SK-N-SH (cell line): ENCODE measurements at regions not wholly inside any gene's neighbourhood (a gene's known extent, or its start where the extent isn't known, plus 50 kb on each side); places are given as distances from the start of the nearest gene placed in this dataset.

Experiments used
- CTCF ChIA-PET: fragments of 300-600, 350-600 bp; formaldehyde crosslinking; extraction: SDS; loops from one replicate; lab custom pipeline; 2021; lab: Yijun Ruan, JAX
- POLR2A ChIA-PET: fragments of 350-600 bp; sonication (Branson Sonifier 250); formaldehyde crosslinking; extraction: SDS; loops from one replicate; lab custom pipeline; 2020; ENCODE audit warnings: antibody characterized with exemption, inconsistent platforms; lab: Yijun Ruan, JAX
- DNase-seq: peaks from one replicate; pipeline ENCODE4 v3.0.0; 2012
- H2AFZ ChIP-seq: fragments of 200-600 bp; sonication (generic); 2 replicates; pipeline ENCODE4 v1.8.1; 2016; ENCODE audit warnings: antibody characterized with exemption, mild to moderate bottlenecking, low read depth
- H3F3A ChIP-seq: fragments of 200-600 bp; sonication (generic); replicated peaks from 2 replicates; pipeline ENCODE3; 2016; ENCODE audit warnings: antibody characterized with exemption, mild to moderate bottlenecking; ENCODE audit not compliant: insufficient read depth
- H3K27ac ChIP-seq, 2 experiments: fragments of 200-500 bp in 1 of 2; fragments of 200-600 bp in 1 of 2; sonication (Bioruptor generic) in 1 of 2; sonication (generic), shearing (Covaris generic) in 1 of 2; 2 replicates each; pipeline versions ENCODE4 v1.5.1 to v1.6.1; 2014 to 2016; ENCODE audit warnings: low read depth in 2 of 2, inconsistent platforms in 1 of 2, low read length in 1 of 2, mild to moderate bottlenecking in 1 of 2, mixed read lengths in 1 of 2
- H3K27me3 ChIP-seq: fragments of 200-600 bp; sonication (generic), shearing (Covaris generic); 2 replicates; pipeline ENCODE4 v1.6.1; 2016; ENCODE audit warnings: mixed run types; ENCODE audit not compliant: insufficient read depth
- H3K36me3 ChIP-seq, 2 experiments: fragments of 200-500 bp in 1 of 2; fragments of 200-600 bp in 1 of 2; sonication (Bioruptor generic) in 1 of 2; sonication (generic) in 1 of 2; replicated peaks in 1 of 2; 2 replicates each; pipeline versions ENCODE3 to v1.5.1; 2014 to 2016; ENCODE audit warnings: low read length in 1 of 2, mild to moderate bottlenecking in 1 of 2; ENCODE audit not compliant: insufficient read depth in 2 of 2, control insufficient read depth in 1 of 2
- H3K4me1 ChIP-seq, 2 experiments: fragments of 200-500 bp in 1 of 2; fragments of 200-600 bp in 1 of 2; sonication (Bioruptor generic) in 1 of 2; sonication (generic), shearing (Covaris generic) in 1 of 2; 2 replicates each; pipeline versions ENCODE4 v1.5.1 to v1.6.1; 2014 to 2016; ENCODE audit warnings: low read depth in 1 of 2, low read length in 1 of 2, mixed run types in 1 of 2; ENCODE audit not compliant: insufficient read depth in 2 of 2, control insufficient read depth in 1 of 2
- H3K4me2 ChIP-seq: fragments of 200-600 bp; sonication (generic), shearing (Covaris generic); 2 replicates; pipeline ENCODE4 v1.6.1; 2017; ENCODE audit warnings: mixed run types
- H3K4me3 ChIP-seq, 2 experiments: fragments of 200-500 bp in 1 of 2; fragments of 200-600 bp in 1 of 2; sonication (Bioruptor generic) in 1 of 2; sonication (generic), shearing (Covaris generic) in 1 of 2; 2 replicates each; pipeline versions ENCODE4 v1.5.1 to v1.8.1; 2014 to 2016; ENCODE audit warnings: low read depth in 2 of 2, inconsistent platforms in 1 of 2, low read length in 1 of 2, mild to moderate bottlenecking in 1 of 2, mixed read lengths in 1 of 2, moderate library complexity in 1 of 2
- H3K79me2 ChIP-seq: fragments of 200-600 bp; sonication (generic); 2 replicates; pipeline ENCODE4 v1.8.1; 2017; ENCODE audit warnings: mild to moderate bottlenecking; ENCODE audit not compliant: insufficient read depth
- H3K9ac ChIP-seq: fragments of 200-600 bp; sonication (generic); 2 replicates; pipeline ENCODE4 v1.6.1; 2017; ENCODE audit warnings: mixed run types
- H3K9me2 ChIP-seq: fragments of 200-600 bp; sonication (generic); 2 replicates; pipeline ENCODE4 v1.6.1; 2017; ENCODE audit warnings: mixed run types
- H3K9me3 ChIP-seq: fragments of 200-600 bp; sonication (generic); 2 replicates; pipeline ENCODE4 v1.6.1; 2017; ENCODE audit warnings: mixed run types, mild to moderate bottlenecking, moderate library complexity
- H4K20me1 ChIP-seq: fragments of 200-600 bp; sonication (generic); 2 replicates; pipeline ENCODE4 v1.6.1; 2017; ENCODE audit warnings: mild to moderate bottlenecking, mixed run types; ENCODE audit not compliant: insufficient read depth
- FOXM1 ChIP-seq: IDR thresholded peaks from 2 replicates; pipeline ENCODE4 v1.4.0; 2012; ENCODE audit warnings: low read depth, mild to moderate bottlenecking
- IRF3 ChIP-seq: fragments of 150-350 bp; IDR thresholded peaks from 2 replicates; pipeline ENCODE4 v1.6.1; 2016; ENCODE audit warnings: mild to moderate bottlenecking, low read depth, low read length
- JUND ChIP-seq: IDR thresholded peaks from 2 replicates; pipeline ENCODE4 v1.4.0; 2012
- MEF2A ChIP-seq: IDR thresholded peaks from 2 replicates; pipeline ENCODE4 v1.4.0; 2012; ENCODE audit warnings: low read depth, borderline replicate concordance
- RAD21 ChIP-seq: IDR thresholded peaks from 2 replicates; pipeline ENCODE4 v1.6.1; 2012; ENCODE audit warnings: mild to moderate bottlenecking, low read length
- SMC3 ChIP-seq: IDR thresholded peaks from 2 replicates; pipeline ENCODE4 v1.6.1; 2012; ENCODE audit warnings: low read depth, low read length, improper control_type of control experiment
- USF1 ChIP-seq: IDR thresholded peaks from 2 replicates; pipeline ENCODE4 v1.4.0; 2012; ENCODE audit warnings: low read depth, borderline replicate concordance
- WGBS: methylation state at CpG from one replicate; pipeline ENCODE4 v1.1.6; 2017; ENCODE audit warnings: low lambda C conversion rate; 5-methylcytosine and 5-hydroxymethylcytosine counted together

GRCh38 chr12:123047289-123047688 is 66.8 kb downstream of the ARL6IP4 start:
- ChIA-PET CTCF (interaction anchor here (0.7 to 9.0 kb wide), 5 partner anchors 9 to 1834 kb away, joined by 3 to 88 read pairs (median 3); partner anchors contain the start of genes MPHOSPH9 and MTRFR), POLR2A (no interaction called here)
- H2AFZ ChIP-seq = no peak overlapping the region

GRCh38 chr12:123046431-123046830 is 66.0 kb downstream of the ARL6IP4 start:
- Histone ChIP-seq H4K20me1 (peaks cover 3% of the 10 kb centered on the region; the same call in 1 of the 2 replicates), H2AFZ (no peak overlapping the region), H3K27me3 (no peaks in the 10 kb centered on the region), H3K36me3 (no peaks in the 10 kb centered on the region), H3K4me2 (no peak overlapping the region), H3K27ac (no peak overlapping the region), H3K9me3 (no peaks in the 10 kb centered on the region), H3K9ac (no peak overlapping the region), H3F3A (peaks cover 5% of the 10 kb centered on the region), H3K4me1 (peaks cover 7 to 37% of the 10 kb centered on the region in 2 experiments; a peak in 2 of 4 replicates), H3K4me3 (no peak overlapping the region), H3K9me2 (no peaks in the 10 kb centered on the region), H3K79me2 (no peaks in the 10 kb centered on the region; the same call in 1 of the 2 replicates)
- ChIA-PET POLR2A (interaction anchor here (1.1 kb wide), 1 partner anchor 187 kb away, joined by 4 read pairs; the partner anchor contains the start of genes MPHOSPH9 and MTRFR), CTCF (interaction anchor here (1.1 to 9.0 kb wide), 5 partner anchors 10 to 188 kb away, joined by 3 to 88 read pairs (median 4); partner anchors contain the start of genes MPHOSPH9 and MTRFR)
- TF ChIP-seq USF1 (no peak), MEF2A (no peak), RAD21 (no peak), SMC3 (no peak), JUND (no peak), IRF3 (no peak), FOXM1 (no peak)
- WGBS = 83% methylated on average over 3 of the region's 3 CpGs
- no peak for DNase-seq

More at GRCh38 chr12:123047289-123047688, 66.8 kb downstream of the ARL6IP4 start:
- H3K4me2 ChIP-seq = no peak overlapping the region
- no peaks in the 10 kb centered on the region for H3K36me3 ChIP-seq
- H3F3A ChIP-seq = peaks cover 5% of the 10 kb centered on the region
- DNase-seq = no peak
- H3K27ac ChIP-seq = no peak overlapping the region
- no peaks in the 10 kb centered on the region for H3K9me2 ChIP-seq
- no peaks in the 10 kb centered on the region for H3K9me3 ChIP-seq
- no peak for TF ChIP-seq IRF3
- no peak overlapping the region for H3K4me3 ChIP-seq
- 83% methylated on average over 1 of the region's 1 CpG for WGBS
- no peak overlapping the region for H3K9ac ChIP-seq
- H3K4me1 ChIP-seq = peaks cover 7 to 29% of the 10 kb centered on the region in 2 experiments; a peak in 2 of 4 replicates
- H3K27me3 ChIP-seq = no peaks in the 10 kb centered on the region
- peaks cover 3% of the 10 kb centered on the region; the same call in 1 of the 2 replicates for H4K20me1 ChIP-seq
- no peaks in the 10 kb centered on the region; the same call in 1 of the 2 replicates for H3K79me2 ChIP-seq
